Breast epithelium (tissue), 3 donors: ENCODE measurements at regions not wholly inside any gene's neighbourhood (a gene's known extent, or its start where the extent isn't known, plus 50 kb on each side); places are given as distances from the start of the nearest gene placed in this dataset.

Source experiments
- CTCF ChIP-seq, 3 donors: fragments of 450-650 bp; IDR thresholded peaks; one replicate each; pipeline ENCODE4 v1.5.1; 2016 to 2017; ENCODE audit warnings: antibody characterized with exemption in 3 of 3, mild to moderate bottlenecking in 3 of 3, moderate library complexity in 3 of 3
- POLR2A ChIP-seq: fragments of 450-650 bp; IDR thresholded peaks from one replicate; pipeline ENCODE4 v1.6.1; 2016; ENCODE audit warnings: antibody characterized with exemption, mild to moderate bottlenecking, moderate library complexity
- POLR2AphosphoS5 ChIP-seq, 3 donors: sonication (generic); formaldehyde crosslinking; IDR thresholded peaks; one replicate each; pipeline ENCODE4 v1.6.1; 2017; ENCODE audit warnings: antibody characterized with exemption in 3 of 3

GRCh38 chr15:35647303-35647702, 101.3 kb upstream of the DPH6 start:
- TF ChIP-seq CTCF (IDR thresholded peaks at IDR 0.05) (no peak), POLR2A (no peak), POLR2AphosphoS5 (IDR thresholded peaks at IDR 0.05) (no peak)
